HEK293 (cell line): ENCODE measurements at regions not wholly inside any gene's neighbourhood (a gene's known extent, or its start where the extent isn't known, plus 50 kb on each side); places are given as distances from the start of the nearest gene placed in this dataset.

Experiments
- CTCF ChIP-seq: fragments of 450-650 bp; formaldehyde crosslinking; IDR thresholded peaks from 2 replicates; pipeline ENCODE4 v1.5.1; 2016; ENCODE audit warnings: missing biosample characterization, missing genetic modification characterization
- ZNF335 ChIP-seq: fragments of 450-650 bp; formaldehyde crosslinking; conservative IDR thresholded peaks from 2 replicates; pipeline ENCODE4 v1.5.1; 2016; ENCODE audit warnings: missing biosample characterization, missing genetic modification characterization
- ZNF449 ChIP-seq: fragments of 450-650 bp; formaldehyde crosslinking; IDR thresholded peaks from 2 replicates; pipeline ENCODE4 v1.5.1; 2017; ENCODE audit warnings: missing biosample characterization, mild to moderate bottlenecking, missing genetic modification characterization, moderate library complexity
- ZNF510 ChIP-seq: fragments of 450-650 bp; formaldehyde crosslinking; IDR thresholded peaks from 2 replicates; pipeline ENCODE4 v1.5.1; 2018; ENCODE audit warnings: mild to moderate bottlenecking, missing genetic modification characterization, missing biosample characterization; ENCODE audit not compliant: insufficient replicate concordance

GRCh38 chrX:4225086-4225485 lies 511.6 kb upstream of the PRKX start:
- no peak for TF ChIP-seq CTCF (tag by site-specific recombination)
- TF ChIP-seq ZNF510 (tag by site-specific recombination) = no peak
- TF ChIP-seq ZNF335 (tag by site-specific recombination) = no peak
- TF ChIP-seq ZNF449 = no peak
